SK-N-MC (cell line): ENCODE measurements at regions not wholly inside any gene's neighbourhood (a gene's known extent, or its start where the extent isn't known, plus 50 kb on each side); places are given as distances from the start of the nearest gene placed in this dataset.

Experiments used
- EZH2 ChIP-seq: fragments of 200-600 bp; sonication (generic); IDR thresholded peaks from one replicate; pipeline ENCODE4 v1.6.1; 2017; ENCODE audit warnings: antibody characterized with exemption
- FOXP2 ChIP-seq: optimal IDR thresholded peaks from 2 replicates; pipeline ENCODE3; 2011; ENCODE audit warnings: mild to moderate bottlenecking, moderate library complexity; ENCODE audit not compliant: insufficient read depth; ENCODE audit errors: extremely low read length, control extremely low read depth
- POLR2AphosphoS5 ChIP-seq: IDR thresholded peaks from 2 replicates; pipeline ENCODE4 v1.6.1; 2012; ENCODE audit warnings: mild to moderate bottlenecking, low read depth, low read length, borderline replicate concordance

- TF ChIP-seq POLR2AphosphoS5 (no peak), EZH2 (no peak), FOXP2 (no peak)
Observed at GRCh38 chr15:39438260-39438659, 142.6 kb upstream of the THBS1 start.
